ENCODE measurements at regions not wholly inside any gene's neighbourhood (a gene's known extent, or its start where the extent isn't known, plus 50 kb on each side); places are given as distances from the start of the nearest gene placed in this dataset.
A peak's percentile ranks its signal among the peaks of the same experiment; 100 is the strongest.

DNA sequence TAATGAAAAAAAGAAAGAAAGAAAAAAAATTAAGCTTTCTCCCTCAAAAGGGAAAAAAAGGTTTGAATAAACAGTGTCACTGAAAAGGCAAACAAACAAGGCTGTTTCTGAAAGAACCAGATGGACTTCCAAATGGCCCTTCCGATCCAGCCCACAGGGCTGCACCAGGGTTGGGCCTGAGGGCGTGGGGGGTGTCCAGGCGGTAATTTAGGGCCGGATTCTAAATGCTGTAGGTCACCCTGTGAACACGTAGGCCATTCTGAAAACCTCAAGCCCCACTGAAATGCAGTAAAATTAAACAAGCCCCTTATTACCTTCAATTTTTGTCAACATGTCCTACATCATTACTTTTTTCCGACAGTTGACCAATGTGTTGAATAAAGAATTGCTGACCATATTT is 132.1 kb downstream of the HSD17B3 start:
- TF ChIP-seq POLR2A (IDR thresholded peaks at IDR 0.05), result no peak
- TF ChIP-seq, protein P1, sequence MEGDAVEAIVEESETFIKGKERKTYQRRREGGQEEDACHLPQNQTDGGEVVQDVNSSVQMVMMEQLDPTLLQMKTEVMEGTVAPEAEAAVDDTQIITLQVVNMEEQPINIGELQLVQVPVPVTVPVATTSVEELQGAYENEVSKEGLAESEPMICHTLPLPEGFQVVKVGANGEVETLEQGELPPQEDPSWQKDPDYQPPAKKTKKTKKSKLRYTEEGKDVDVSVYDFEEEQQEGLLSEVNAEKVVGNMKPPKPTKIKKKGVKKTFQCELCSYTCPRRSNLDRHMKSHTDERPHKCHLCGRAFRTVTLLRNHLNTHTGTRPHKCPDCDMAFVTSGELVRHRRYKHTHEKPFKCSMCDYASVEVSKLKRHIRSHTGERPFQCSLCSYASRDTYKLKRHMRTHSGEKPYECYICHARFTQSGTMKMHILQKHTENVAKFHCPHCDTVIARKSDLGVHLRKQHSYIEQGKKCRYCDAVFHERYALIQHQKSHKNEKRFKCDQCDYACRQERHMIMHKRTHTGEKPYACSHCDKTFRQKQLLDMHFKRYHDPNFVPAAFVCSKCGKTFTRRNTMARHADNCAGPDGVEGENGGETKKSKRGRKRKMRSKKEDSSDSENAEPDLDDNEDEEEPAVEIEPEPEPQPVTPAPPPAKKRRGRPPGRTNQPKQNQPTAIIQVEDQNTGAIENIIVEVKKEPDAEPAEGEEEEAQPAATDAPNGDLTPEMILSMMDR (IDR thresholded peaks at IDR 0.05), result no peak
- no peaks in the 10 kb centered on the region for H3K36me3 ChIP-seq (replicated peaks in 1 of 2; ENCODE audit: insufficient read depth in 1 of 2, low read depth in 2 of 2)
- no peaks in the 10 kb centered on the region for H3K9me3 ChIP-seq
- H3K4me3 ChIP-seq, result no peak overlapping the region
- peaks cover 15% of the 10 kb centered on the region for H3K4me1 ChIP-seq
- H3K27ac ChIP-seq, result peak overlapping the region in 3 of 4 donors; percentile 21 to 49 (median 47)
- intact Hi-C loops (cut with DNase I), result no loop called here
- no peak for DNase-seq
- 66 to 86% methylated on average over 6 of the region's 6 CpGs for WGBS, 2 donors
- H3K27me3 ChIP-seq, result no peaks in the 10 kb centered on the region
- ATAC-seq, result no peak

DNA sequence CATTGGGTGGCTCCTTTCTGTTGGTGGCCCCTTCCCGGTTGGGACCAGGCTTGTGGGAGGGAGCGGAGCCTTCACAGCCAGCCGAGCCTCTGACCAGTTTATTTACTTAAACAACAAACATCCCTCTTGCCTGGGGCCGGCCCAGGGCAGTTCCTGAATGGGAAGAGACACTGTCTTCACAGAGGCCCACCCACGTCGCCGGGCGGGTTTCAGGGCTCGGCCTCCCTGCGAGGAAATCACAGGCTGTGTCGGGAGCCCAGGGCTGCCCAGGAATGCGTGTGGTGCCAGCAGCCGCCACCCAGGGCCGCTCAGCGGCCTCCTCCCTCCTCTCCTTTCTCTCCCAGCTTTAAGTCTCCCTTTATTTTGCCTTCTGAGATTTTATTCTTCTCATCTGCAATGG is 132.5 kb downstream of the HSD17B3 start:
- Histone ChIP-seq H3K9me3 (no peaks in the 10 kb centered on the region), H3K27me3 (no peaks in the 10 kb centered on the region), H3K4me3 (no peak overlapping the region), H3K4me1 (peaks cover 15% of the 10 kb centered on the region), H3K27ac (peak overlapping the region in 3 of 4 donors; percentile 21 to 49 (median 47)), H3K36me3 (replicated peaks in 1 of 2; ENCODE audit: insufficient read depth in 1 of 2, low read depth in 2 of 2) (no peaks in the 10 kb centered on the region)
- intact Hi-C loops (cut with DNase I), result no loop called here
- WGBS, 2 donors, result 44 to 48% methylated on average over 11 to 15 of the region's 15 CpGs
- ATAC-seq (peak; percentile 50), DNase-seq (peak in 3 of 4 donors; percentile 18 to 34 (median 23))
- no peak for TF ChIP-seq POLR2A (IDR thresholded peaks at IDR 0.05)
- TF ChIP-seq, protein P1 (IDR thresholded peaks at IDR 0.05), result no peak

DNA sequence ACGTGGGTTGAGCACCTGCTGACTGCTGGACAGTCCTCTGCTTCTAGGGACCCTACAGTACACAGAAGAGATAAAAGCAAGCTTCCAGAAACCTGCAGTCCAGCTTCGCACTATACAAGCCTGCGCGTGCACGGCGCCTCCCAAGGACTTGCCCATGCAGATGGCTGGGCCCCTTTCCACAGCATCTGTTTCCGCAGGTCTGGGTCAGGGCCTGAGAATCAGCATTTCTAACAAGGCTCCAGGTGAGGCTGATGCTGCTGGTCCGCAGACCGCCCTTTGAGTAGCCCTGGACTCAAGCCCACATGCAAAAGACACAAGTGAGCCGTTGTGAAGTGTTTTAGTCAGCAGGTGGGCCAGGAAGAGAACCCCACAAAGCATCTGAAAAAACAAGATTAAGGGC is 133.1 kb downstream of the HSD17B3 start:
- intact Hi-C loops (cut with DNase I), result no loop called here
- TF ChIP-seq, protein P1 (IDR thresholded peaks at IDR 0.05), result no peak
- TF ChIP-seq POLR2A (IDR thresholded peaks at IDR 0.05), result no peak
- H3K27me3 ChIP-seq, result no peaks in the 10 kb centered on the region
- peak overlapping the region in 1 of 4 donors; percentile 47 for H3K27ac ChIP-seq
- ATAC-seq (no peak), DNase-seq (no peak)
- H3K9me3 ChIP-seq, result no peaks in the 10 kb centered on the region
- peaks cover 15% of the 10 kb centered on the region for H3K4me1 ChIP-seq
- no peaks in the 10 kb centered on the region for H3K36me3 ChIP-seq (replicated peaks in 1 of 2; ENCODE audit: insufficient read depth in 1 of 2, low read depth in 2 of 2)
- 84 to 89% methylated on average over 8 to 10 of the region's 10 CpGs for WGBS, 2 donors
- H3K4me3 ChIP-seq, result no peak overlapping the region

DNA sequence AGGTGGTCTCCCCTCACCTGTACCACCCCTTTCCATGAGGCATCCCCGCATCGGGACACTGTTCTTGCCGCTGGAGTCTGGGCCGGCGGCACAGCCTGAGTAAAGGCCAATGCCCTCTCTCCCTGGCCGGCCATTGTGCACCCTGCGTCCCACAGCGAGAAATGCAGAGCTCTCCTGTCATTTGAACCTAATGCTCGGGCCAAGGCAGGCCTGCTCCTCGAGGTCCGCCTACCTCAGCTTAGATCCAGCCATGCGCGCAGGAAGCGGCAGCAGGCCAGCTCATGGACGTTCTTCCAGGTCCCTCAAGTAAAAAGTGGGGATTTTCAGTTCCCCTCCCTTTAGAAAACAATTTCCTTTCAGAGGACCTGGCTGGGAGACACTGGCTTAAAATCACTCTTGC is 135.0 kb downstream of the HSD17B3 start:
- intact Hi-C loops (cut with DNase I), result no loop called here
- TF ChIP-seq, protein P1 (IDR thresholded peaks at IDR 0.05), result no peak
- TF ChIP-seq POLR2A (IDR thresholded peaks at IDR 0.05), result no peak
- DNase-seq (no peak), ATAC-seq (no peak)
- no peaks in the 10 kb centered on the region for H3K27me3 ChIP-seq
- H3K27ac ChIP-seq, result no peak overlapping the region
- no peak overlapping the region for H3K4me3 ChIP-seq
- no peaks in the 10 kb centered on the region for H3K9me3 ChIP-seq
- peaks cover 9% of the 10 kb centered on the region for H3K4me1 ChIP-seq
- 89 to 92% methylated on average over 13 to 15 of the region's 15 CpGs for WGBS, 2 donors
- H3K36me3 ChIP-seq (replicated peaks in 1 of 2; ENCODE audit: insufficient read depth in 1 of 2, low read depth in 2 of 2), result no peaks in the 10 kb centered on the region

DNA sequence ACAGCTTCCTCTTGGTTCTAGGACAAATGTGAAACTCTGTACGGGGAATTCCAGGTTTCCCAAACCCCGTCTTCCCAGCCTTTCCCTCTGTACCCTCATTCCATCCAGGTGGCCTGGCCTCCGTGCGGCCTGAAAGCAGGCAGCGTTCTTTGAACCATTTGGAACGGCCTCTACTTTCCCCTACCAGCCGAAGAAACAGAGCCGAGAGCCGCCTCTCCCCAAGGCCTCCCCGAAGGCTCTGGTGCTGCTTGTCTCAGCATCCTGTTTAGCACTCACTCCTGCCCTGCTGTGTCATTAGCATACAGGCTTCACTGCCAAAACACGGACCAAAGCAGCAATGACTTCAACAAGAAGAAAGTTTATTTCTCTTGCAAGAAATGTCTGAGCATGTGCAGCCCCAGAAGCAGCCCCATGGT is 137.7 kb downstream of the HSD17B3 start:
- intact Hi-C loops (cut with DNase I), result no loop called here
- WGBS, 2 donors, result 77 to 82% methylated on average over 11 of the region's 11 CpGs
- TF ChIP-seq, protein P1 (IDR thresholded peaks at IDR 0.05), result no peak
- TF ChIP-seq POLR2A (IDR thresholded peaks at IDR 0.05), result no peak
- Histone ChIP-seq H3K9me3 (peaks cover 0 to 8% (median 0%) of the 10 kb centered on the region in 3 donors), H3K36me3 (replicated peaks in 1 of 2; ENCODE audit: insufficient read depth in 1 of 2, low read depth in 2 of 2) (no peaks in the 10 kb centered on the region), H3K4me3 (no peak overlapping the region), H3K4me1 (no peaks in the 10 kb centered on the region), H3K27me3 (no peaks in the 10 kb centered on the region), H3K27ac (no peak overlapping the region)
- DNase-seq (no peak), ATAC-seq (no peak)

Measured in body of pancreas (tissue), 4 donors.